A549 (cell line): ENCODE measurements at regions not wholly inside any gene's neighbourhood (a gene's known extent, or its start where the extent isn't known, plus 50 kb on each side); places are given as distances from the start of the nearest gene placed in this dataset.

Experiments used
- ATAC-seq, 2 experiments: fragments of 200-7000 bp in 1 of 2; fragments of >200 bp in 1 of 2; cut with Nextera tagmentation in 1 of 2; cut with Tn5 transposase in 1 of 2; 3 replicates each; pipeline versions ENCODE4 v1.8.0 to v1.9.1; 2018 to 2020; ENCODE audit warnings: mild to moderate bottlenecking in 1 of 2, moderate library complexity in 1 of 2
- CTCF ChIA-PET: fragments of 300-600 bp; sonication (Branson Sonifier 250); formaldehyde crosslinking; extraction: SDS; loops from one replicate; lab custom pipeline; 2021; ENCODE audit warnings: antibody characterized with exemption, inconsistent platforms; lab: Yijun Ruan, JAX
- POLR2A ChIA-PET: fragments of 350-600 bp; formaldehyde crosslinking; extraction: SDS; loops from one replicate; lab custom pipeline; 2021; ENCODE audit warnings: antibody characterized with exemption, inconsistent platforms; lab: Yijun Ruan, JAX
- DNase-seq, 2 experiments: peaks; one replicate each; pipeline versions ENCODE4 v3.0.0 to v3.0.0-alpha.2; 2011 to 2016; ENCODE audit warnings: low read depth in 1 of 2, low spot score in 1 of 2
- FAIRE-seq: peaks from 2 replicates; lab custom pipeline; 2011; peaks lifted over from hg19 to GRCh38; lab: Jason Lieb, UNC
- H3K27ac ChIP-seq, 2 experiments: fragments of >200 bp; sonication (Bioruptor Twin); formaldehyde crosslinking; 3 replicates each; pipeline ENCODE4 v1.5.1; 2016 to 2017
- H3K4me1 ChIP-seq: fragments of >200 bp; sonication (Bioruptor Twin); formaldehyde crosslinking; 3 replicates; pipeline ENCODE4 v1.6.1; 2016
- H3K4me2 ChIP-seq: fragments of >200 bp; sonication (Bioruptor Twin); formaldehyde crosslinking; 3 replicates; pipeline ENCODE4 v1.6.1; 2016
- H3K4me3 ChIP-seq: fragments of >200 bp; sonication (Bioruptor Twin); formaldehyde crosslinking; 3 replicates; pipeline ENCODE4 v1.5.1; 2016
- H3K9me3 ChIP-seq: fragments of >200 bp; sonication (Bioruptor Twin); formaldehyde crosslinking; 3 replicates; pipeline ENCODE4 v1.6.1; 2016
- ATOH8 ChIP-seq: fragments of 250-450 bp; sonication (Bioruptor Pico); IDR thresholded peaks from 2 replicates; pipeline ENCODE4 v1.5.0; 2020; ENCODE audit warnings: low read depth, mild to moderate bottlenecking, moderate library complexity
- BCL3 ChIP-seq: fragments of >200 bp; sonication (Bioruptor Twin); formaldehyde crosslinking; IDR thresholded peaks from 3 replicates; pipeline ENCODE4 v1.6.1; 2016
- CBX2 ChIP-seq: fragments of 200-600 bp; sonication (generic); IDR thresholded peaks from 2 replicates; pipeline ENCODE4 v1.6.1; 2016; ENCODE audit warnings: low read depth, mild to moderate bottlenecking, borderline replicate concordance
- CHD4 ChIP-seq: fragments of 200-600 bp; sonication (generic); IDR thresholded peaks from 2 replicates; pipeline ENCODE4 v1.6.1; 2016; ENCODE audit warnings: antibody characterized with exemption, mild to moderate bottlenecking, borderline replicate concordance
- CTCF ChIP-seq: fragments of >200 bp; sonication (Bioruptor Twin); formaldehyde crosslinking; IDR thresholded peaks from 3 replicates; pipeline ENCODE4 v1.5.1; 2016
- ESRRA ChIP-seq: fragments of 150-350 bp; IDR thresholded peaks from 2 replicates; pipeline ENCODE4 v1.6.1; 2014; ENCODE audit warnings: mild to moderate bottlenecking, low read length, borderline replicate concordance
- HDAC2 ChIP-seq: fragments of 200-600 bp; sonication (generic); IDR thresholded peaks from 2 replicates; pipeline ENCODE4 v1.6.1; 2016
- JUN ChIP-seq, 2 experiments: fragments of >200 bp; sonication (Bioruptor Twin); formaldehyde crosslinking; IDR thresholded peaks; 2 replicates in 1 of 2; 3 replicates in 1 of 2; pipeline ENCODE4 v1.6.1; 2016 to 2017
- MAFK ChIP-seq: fragments of 450-650 bp; IDR thresholded peaks from 2 replicates; pipeline ENCODE4 v1.6.1; 2014; ENCODE audit not compliant: partially characterized antibody
- MAX ChIP-seq: IDR thresholded peaks from 2 replicates; pipeline ENCODE4 v1.6.1; 2012
- MYC ChIP-seq: IDR thresholded peaks from 2 replicates; pipeline ENCODE4 v1.6.1; 2012; ENCODE audit warnings: mild to moderate bottlenecking, inconsistent platforms, low read length, improper control_type of control experiment, borderline replicate concordance
- NFE2L2 ChIP-seq: fragments of 150-350 bp; conservative IDR thresholded peaks from 2 replicates; pipeline ENCODE4 v1.6.1; 2014; ENCODE audit warnings: low read length
- NPAS2 ChIP-seq: fragments of 250-450 bp; sonication (Bioruptor Pico); IDR thresholded peaks from 2 replicates; pipeline ENCODE4 v1.8.0; 2022; ENCODE audit warnings: mild to moderate bottlenecking, moderate library complexity, borderline replicate concordance
- PBX3 ChIP-seq: IDR thresholded peaks from 2 replicates; pipeline ENCODE4 v1.6.1; 2012
- PHF8 ChIP-seq: fragments of 200-600 bp; sonication (generic); IDR thresholded peaks from 2 replicates; pipeline ENCODE4 v1.6.1; 2016; ENCODE audit warnings: low read depth, mild to moderate bottlenecking, antibody characterized with exemption, moderate library complexity, borderline replicate concordance
- POLR2A ChIP-seq: IDR thresholded peaks from 2 replicates; pipeline ENCODE4 v1.6.1; 2012; ENCODE audit warnings: mild to moderate bottlenecking, low read length
- POLR2AphosphoS2 ChIP-seq: conservative IDR thresholded peaks from 2 replicates; pipeline ENCODE4 v1.6.1; 2012; ENCODE audit warnings: low read length, improper control_type of control experiment, inconsistent platforms
- RAD21 ChIP-seq, 2 experiments: fragments of >200 bp in 1 of 2; sonication (Bioruptor Twin) in 1 of 2; formaldehyde crosslinking in 1 of 2; IDR thresholded peaks in 1 of 2; conservative IDR thresholded peaks in 1 of 2; 2 replicates in 1 of 2; 3 replicates in 1 of 2; pipeline ENCODE4 v1.6.1; 2012 to 2018; ENCODE audit warnings: inconsistent platforms in 1 of 2
- REST ChIP-seq: fragments of 200-600 bp; sonication (generic); IDR thresholded peaks from 2 replicates; pipeline ENCODE4 v1.6.1; 2016; ENCODE audit warnings: antibody characterized with exemption, mild to moderate bottlenecking, moderate library complexity
- SMC3 ChIP-seq: fragments of >200 bp; sonication (Bioruptor Twin); formaldehyde crosslinking; IDR thresholded peaks from 3 replicates; pipeline ENCODE4 v1.6.1; 2018; ENCODE audit warnings: inconsistent platforms
- SREBF2 ChIP-seq: fragments of 450-650 bp; IDR thresholded peaks from 2 replicates; pipeline ENCODE4 v1.6.1; 2014; ENCODE audit warnings: mild to moderate bottlenecking, moderate library complexity
- TP53 ChIP-seq: fragments of 250-450 bp; sonication (Bioruptor Pico); IDR thresholded peaks from 2 replicates; pipeline ENCODE4 v1.5.0; 2021; ENCODE audit warnings: mild to moderate bottlenecking, moderate library complexity
- ZNF302 ChIP-seq: fragments of 250-450 bp; sonication (Bioruptor Pico); IDR thresholded peaks from 2 replicates; pipeline ENCODE4 v1.9.0; 2021; ENCODE audit warnings: inconsistent platforms, mild to moderate bottlenecking, moderate library complexity
- WGBS: methylation state at CpG from one replicate; pipeline ENCODE4 v1.1.6; 2017; ENCODE audit errors: missing lambda C conversion rate; 5-methylcytosine and 5-hydroxymethylcytosine counted together

GRCh38 chr2:120656273-120656950 lies 79.3 kb upstream of the GLI2 start:
- TF ChIP-seq RAD21 (conservative IDR thresholded peaks at IDR 0.05 in 1 of 2, IDR thresholded peaks at IDR 0.05 in 1 of 2): no peak
- TF ChIP-seq CBX2: no peak
- TF ChIP-seq JUN (IDR thresholded peaks at IDR 0.05): no peak
- TF ChIP-seq ZNF302: no peak
- TF ChIP-seq MAFK: no peak
- TF ChIP-seq SMC3: no peak
- no peak for TF ChIP-seq HDAC2
- TF ChIP-seq REST: no peak
- no peak for TF ChIP-seq POLR2A
- TF ChIP-seq CHD4: no peak
- TF ChIP-seq NPAS2: no peak
- no peak for TF ChIP-seq POLR2AphosphoS2
- no peak for TF ChIP-seq PBX3
- TF ChIP-seq TP53: no peak
- no peak for TF ChIP-seq NFE2L2
- TF ChIP-seq ESRRA: no peak
- no peak for TF ChIP-seq ATOH8 (CRISPR knock-in tag)
- no peak for TF ChIP-seq BCL3
- POLR2A ChIA-PET: no interaction called here
- DNase-seq (no peak), ATAC-seq (no peak), FAIRE-seq (no peak)
- 69% methylated on average over 19 of the region's 19 CpGs for WGBS
- Histone ChIP-seq H3K4me1 (no peaks in the 10 kb centered on the region), H3K4me3 (no peak overlapping the region), H3K27ac (no peak overlapping the region), H3K9me3 (peaks cover 15% of the 10 kb centered on the region), H3K4me2 (no peak overlapping the region)
- CTCF ChIA-PET: interaction anchor here (1.4 to 2.2 kb wide), 2 partner anchors 39 to 313 kb away, joined by 5 to 6 read pairs; no protein-coding TSS in a partner anchor

GRCh38 chr2:120658042-120658769 lies 77.5 kb upstream of the GLI2 start:
- no peak overlapping the region for H3K27ac ChIP-seq
- no peak for FAIRE-seq
- ChIA-PET POLR2A (no interaction called here), CTCF (interaction anchor here (1.0 to 1.7 kb wide), 4 partner anchors 17 to 427 kb away, joined by 3 to 6 read pairs (median 4); no protein-coding TSS in a partner anchor)
- no peak for ATAC-seq
- 44% methylated on average over 6 of the region's 7 CpGs for whole genome bisulfite sequencing
- no peak for DNase-seq
- TF ChIP-seq MAFK (no peak), MYC (no peak), CTCF (no peak), JUN (IDR thresholded peaks at IDR 0.05) (no peak), TP53 (no peak), MAX (no peak), SREBF2 (no peak), PHF8 (no peak)
- no peak overlapping the region for H3K4me2 ChIP-seq
- no peaks in the 10 kb centered on the region for H3K4me1 ChIP-seq
- H3K4me3 ChIP-seq: no peak overlapping the region
- H3K9me3 ChIP-seq: peaks cover 2% of the 10 kb centered on the region; the same call in 1 of the 3 replicates
